22Rv1 (cell line): ENCODE measurements at regions not wholly inside any gene's neighbourhood (a gene's known extent, or its start where the extent isn't known, plus 50 kb on each side); places are given as distances from the start of the nearest gene placed in this dataset.

Source experiments
- CTCF ChIP-seq: fragments of 450-650 bp; IDR thresholded peaks from 2 replicates; pipeline ENCODE4 v1.5.1; 2017; ENCODE audit warnings: mild to moderate bottlenecking
- ZFX ChIP-seq: fragments of 450-650 bp; IDR thresholded peaks from 2 replicates; pipeline ENCODE4 v1.6.1; 2017; ENCODE audit warnings: antibody characterized with exemption, borderline replicate concordance

- TF ChIP-seq CTCF (no peak), ZFX (no peak)
Measured at GRCh38 chr2:64749446-64749845, 95.7 kb upstream of the SERTAD2 start.
